GM19455 (cell line): ENCODE measurements at regions not wholly inside any gene's neighbourhood (a gene's known extent, or its start where the extent isn't known, plus 50 kb on each side); places are given as distances from the start of the nearest gene placed in this dataset.
"Not testable (repeated sequence)": the region's sequence is repeated elsewhere in the genome, so short reads cannot be mapped to it uniquely, and the experiment has no call there.

Source experiments
- ATAC-seq: cut with Tn5 transposase; IDR thresholded peaks from one replicate; pipeline ENCODE4 v1.9.1; 2021; ENCODE audit not compliant: unreplicated experiment

- ATAC-seq, result no peak
Observed at GRCh38 chr2:128503399-128504245, 185.0 kb upstream of the HS6ST1 start.

GRCh38 chr2:128504246-128505149 lies 185.8 kb upstream of the HS6ST1 start:
- ATAC-seq, result no peak

GRCh38 chr2:128505150-128505490 lies 186.5 kb upstream of the HS6ST1 start:
- no peak for ATAC-seq

- ATAC-seq, result no peak
Observed at GRCh38 chr2:128505575-128506526, 187.2 kb upstream of the HS6ST1 start.

GRCh38 chr2:128506534-128506933 lies 187.9 kb upstream of the HS6ST1 start:
- ATAC-seq, result no peak

- ATAC-seq, result no peak
Observed at GRCh38 chr2:128510701-128511397, 192.2 kb upstream of the HS6ST1 start.

GRCh38 chr2:128511731-128512378 lies 193.2 kb upstream of the HS6ST1 start:
- ATAC-seq, result no peak

- ATAC-seq, result no peak
Observed at GRCh38 chr2:128512379-128513115, 193.9 kb upstream of the HS6ST1 start.

- no peak for ATAC-seq
Observed at GRCh38 chr2:128513116-128513960, 194.7 kb upstream of the HS6ST1 start.

- no peak for ATAC-seq
Observed at GRCh38 chr2:128513961-128514283, 195.3 kb upstream of the HS6ST1 start.

GRCh38 chr2:128514555-128514955 lies 195.9 kb upstream of the HS6ST1 start:
- ATAC-seq, result no peak

- no peak for ATAC-seq
Observed at GRCh38 chr2:128516938-128517337, 198.3 kb upstream of the HS6ST1 start.

- not testable (repeated sequence) for ATAC-seq
Observed at GRCh38 chr2:128519028-128519427, 200.4 kb upstream of the HS6ST1 start.

- no peak for ATAC-seq
Observed at GRCh38 chr2:128519517-128520215, 201.0 kb upstream of the HS6ST1 start.

- ATAC-seq, result peak; percentile 2
Observed at GRCh38 chr2:128520340-128520739, 201.7 kb upstream of the HS6ST1 start.

- ATAC-seq, result peak; percentile 76
Observed at GRCh38 chr2:128520791-128521190, 202.1 kb upstream of the HS6ST1 start.

GRCh38 chr2:128521482-128521881 lies 202.8 kb upstream of the HS6ST1 start:
- no peak for ATAC-seq

- no peak for ATAC-seq
Observed at GRCh38 chr2:128522829-128523228, 204.2 kb upstream of the HS6ST1 start.
